ENCODE measurements at regions not wholly inside any gene's neighbourhood (a gene's known extent, or its start where the extent isn't known, plus 50 kb on each side); places are given as distances from the start of the nearest gene placed in this dataset.

GRCh38 chr10:14468023-14468441, 137.3 kb upstream of the FRMD4A start:
- no peak for DNase-seq

GRCh38 chr10:14466257-14466656, 135.5 kb upstream of the FRMD4A start:
- DNase-seq, result no peak

GRCh38 chr10:14460447-14460846, 129.7 kb upstream of the FRMD4A start:
- DNase-seq, result no peak

GRCh38 chr10:14459665-14460064, 128.9 kb upstream of the FRMD4A start:
- DNase-seq, result no peak

- DNase-seq, result no peak
These were observed 126.1 kb upstream of the FRMD4A start for GRCh38 chr10:14456870-14457266.

GRCh38 chr10:14456218-14456869, 125.6 kb upstream of the FRMD4A start:
- DNase-seq, result no peak

- no peak for DNase-seq
These were observed 123.9 kb upstream of the FRMD4A start for GRCh38 chr10:14454629-14455028.

- DNase-seq, result no peak
These were observed 123.5 kb upstream of the FRMD4A start for GRCh38 chr10:14454206-14454605.

- no peak for DNase-seq
These were observed 122.9 kb upstream of the FRMD4A start for GRCh38 chr10:14453593-14453992.

- DNase-seq, result no peak
These were observed 120.6 kb upstream of the FRMD4A start for GRCh38 chr10:14451341-14451740.

- DNase-seq, result no peak
These were observed 119.3 kb upstream of the FRMD4A start for GRCh38 chr10:14450041-14450491.

- DNase-seq, result no peak
These were observed 118.6 kb upstream of the FRMD4A start for GRCh38 chr10:14449293-14449815.

GRCh38 chr10:14448197-14448990, 117.7 kb upstream of the FRMD4A start:
- no peak for DNase-seq

- DNase-seq, result no peak
These were observed 116.5 kb upstream of the FRMD4A start for GRCh38 chr10:14447094-14447839.

- no peak for DNase-seq
These were observed 108.9 kb upstream of the FRMD4A start for GRCh38 chr10:14439451-14440259.

GRCh38 chr10:14438576-14438975, 107.9 kb upstream of the FRMD4A start:
- no peak for DNase-seq

- DNase-seq, result no peak
These were observed 107.3 kb upstream of the FRMD4A start for GRCh38 chr10:14438057-14438456.

GRCh38 chr10:14435976-14436632, 105.4 kb upstream of the FRMD4A start:
- DNase-seq, result no peak

- DNase-seq, result no peak
These were observed 102.4 kb upstream of the FRMD4A start for GRCh38 chr10:14433147-14433546.

GRCh38 chr10:14431868-14432267, 101.1 kb upstream of the FRMD4A start:
- no peak for DNase-seq

GRCh38 chr10:14429043-14429700, 98.4 kb upstream of the FRMD4A start:
- DNase-seq, result no peak

Data from CD4-positive, alpha-beta T cell treated with Interleukin-6 for 4 hours (primary cell).